DOHH2 (cell line): ENCODE measurements at regions not wholly inside any gene's neighbourhood (a gene's known extent, or its start where the extent isn't known, plus 50 kb on each side); places are given as distances from the start of the nearest gene placed in this dataset.

ENCODE experiments used
- EZH2phosphoT487 ChIP-seq: fragments of 200-600 bp; sonication (generic); IDR thresholded peaks from 2 replicates; pipeline ENCODE4 v1.6.1; 2017; ENCODE audit warnings: borderline replicate concordance, mild to moderate bottlenecking, antibody characterized with exemption, low read length, moderate library complexity, mixed read lengths
- TF ChIP-seq, protein P1 (sequence below): fragments of 200-600 bp; sonication (generic); IDR thresholded peaks from one replicate; pipeline ENCODE4 v1.5.1; 2014; ENCODE audit warnings: antibody characterized with exemption, mild to moderate bottlenecking, low read depth, low read length; ENCODE audit not compliant: poor library complexity, severe bottlenecking

- TF ChIP-seq, protein P1, sequence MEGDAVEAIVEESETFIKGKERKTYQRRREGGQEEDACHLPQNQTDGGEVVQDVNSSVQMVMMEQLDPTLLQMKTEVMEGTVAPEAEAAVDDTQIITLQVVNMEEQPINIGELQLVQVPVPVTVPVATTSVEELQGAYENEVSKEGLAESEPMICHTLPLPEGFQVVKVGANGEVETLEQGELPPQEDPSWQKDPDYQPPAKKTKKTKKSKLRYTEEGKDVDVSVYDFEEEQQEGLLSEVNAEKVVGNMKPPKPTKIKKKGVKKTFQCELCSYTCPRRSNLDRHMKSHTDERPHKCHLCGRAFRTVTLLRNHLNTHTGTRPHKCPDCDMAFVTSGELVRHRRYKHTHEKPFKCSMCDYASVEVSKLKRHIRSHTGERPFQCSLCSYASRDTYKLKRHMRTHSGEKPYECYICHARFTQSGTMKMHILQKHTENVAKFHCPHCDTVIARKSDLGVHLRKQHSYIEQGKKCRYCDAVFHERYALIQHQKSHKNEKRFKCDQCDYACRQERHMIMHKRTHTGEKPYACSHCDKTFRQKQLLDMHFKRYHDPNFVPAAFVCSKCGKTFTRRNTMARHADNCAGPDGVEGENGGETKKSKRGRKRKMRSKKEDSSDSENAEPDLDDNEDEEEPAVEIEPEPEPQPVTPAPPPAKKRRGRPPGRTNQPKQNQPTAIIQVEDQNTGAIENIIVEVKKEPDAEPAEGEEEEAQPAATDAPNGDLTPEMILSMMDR: no peak
- TF ChIP-seq EZH2phosphoT487: no peak
Measured at GRCh38 chr12:102343361-102344121, 136.8 kb downstream of the IGF1 start.
